H1 (cell line): ENCODE measurements at regions not wholly inside any gene's neighbourhood (a gene's known extent, or its start where the extent isn't known, plus 50 kb on each side); places are given as distances from the start of the nearest gene placed in this dataset.

Experiments used
- CTCF ChIA-PET: fragments of 300-600 bp; sonication (Branson Sonifier 250); formaldehyde crosslinking; loops from one replicate; lab custom pipeline; 2021; ENCODE audit not compliant: partially characterized antibody; lab: Charles Lee
- POLR2A ChIA-PET: fragments of 300-600 bp; sonication (Branson Sonifier 250); formaldehyde crosslinking; loops from one replicate; lab custom pipeline; 2021; ENCODE audit warnings: inconsistent platforms; ENCODE audit not compliant: partially characterized antibody; lab: Charles Lee
- DNase-seq, 2 experiments: peaks; one replicate each; pipeline versions ENCODE4 v3.0.0 to v3.0.0-alpha.2; 2010 to 2022; ENCODE audit warnings: low spot score in 2 of 2, low read depth in 1 of 2, mixed read lengths in 1 of 2
- FAIRE-seq: peaks from 2 replicates; lab custom pipeline; 2011; peaks lifted over from hg19 to GRCh38; lab: Jason Lieb, UNC
- H2AFZ ChIP-seq: 2 replicates; pipeline ENCODE4 v1.8.1; 2012; ENCODE audit warnings: low read length, inconsistent platforms
- H2AK5ac ChIP-seq: 2 replicates; pipeline ENCODE4 v1.6.1; 2013; ENCODE audit warnings: low read depth, low read length
- H2BK120ac ChIP-seq: replicated peaks from 2 replicates; pipeline ENCODE3; 2013; ENCODE audit warnings: low read depth, low read length, inconsistent platforms
- H2BK12ac ChIP-seq: 2 replicates; pipeline ENCODE4 v1.6.1; 2013; ENCODE audit warnings: low read depth, low read length
- H2BK15ac ChIP-seq: 2 replicates; pipeline ENCODE4 v1.6.1; 2013; ENCODE audit warnings: low read length
- H2BK20ac ChIP-seq: 2 replicates; pipeline ENCODE4 v1.6.1; 2013; ENCODE audit warnings: low read length
- H2BK5ac ChIP-seq: 2 replicates; pipeline ENCODE4 v1.6.1; 2013; ENCODE audit warnings: low read depth, low read length
- H3K14ac ChIP-seq: 2 replicates; pipeline ENCODE4 v1.6.1; 2013; ENCODE audit warnings: inconsistent platforms; ENCODE audit not compliant: insufficient read length
- H3K18ac ChIP-seq: 2 replicates; pipeline ENCODE4 v1.6.1; 2013; ENCODE audit warnings: low read length; ENCODE audit errors: extremely low read depth
- H3K23ac ChIP-seq: 2 replicates; pipeline ENCODE4 v1.6.1; 2013; ENCODE audit warnings: inconsistent platforms; ENCODE audit not compliant: insufficient read length
- H3K23me2 ChIP-seq: 2 replicates; pipeline ENCODE4 v1.6.1; 2013; ENCODE audit warnings: low read depth, low read length
- H3K27ac ChIP-seq: 2 replicates; pipeline ENCODE4 v1.6.1; 2011; ENCODE audit warnings: low read depth, low read length, inconsistent platforms
- H3K27me3 ChIP-seq, 4 experiments: replicated peaks in 1 of 4; 1 replicate in 1 of 4; 2 replicates in 3 of 4; pipeline versions ENCODE4 v1.6.1 to v1.8.1; 2011 to 2013; ENCODE audit warnings: low read length in 3 of 4, mild to moderate bottlenecking in 3 of 4, inconsistent platforms in 2 of 4, mixed read lengths in 2 of 4, moderate library complexity in 1 of 4; ENCODE audit not compliant: control insufficient read depth in 3 of 4, insufficient read depth in 3 of 4; ENCODE audit errors: extremely low read depth in 1 of 4
- H3K36me3 ChIP-seq, 4 experiments: 2 replicates each; pipeline versions ENCODE4 v1.6.1 to v1.8.1; 2011 to 2013; ENCODE audit warnings: mild to moderate bottlenecking in 4 of 4, low read length in 3 of 4, moderate library complexity in 2 of 4, control low read depth in 1 of 4, inconsistent platforms in 1 of 4; ENCODE audit not compliant: insufficient read depth in 4 of 4, control insufficient read depth in 2 of 4
- H3K4ac ChIP-seq: replicated peaks from 2 replicates; pipeline ENCODE3; 2013; ENCODE audit warnings: low read length, low read depth, mixed read lengths, inconsistent platforms; ENCODE audit not compliant: insufficient read length
- H3K4me1 ChIP-seq, 4 experiments: replicated peaks in 1 of 4; 1 replicate in 1 of 4; 2 replicates in 3 of 4; pipeline versions ENCODE4 v1.6.1 to v1.8.1; 2011 to 2013; ENCODE audit warnings: low read length in 3 of 4, inconsistent platforms in 2 of 4, mixed read lengths in 1 of 4; ENCODE audit not compliant: insufficient read depth in 4 of 4, control insufficient read depth in 3 of 4
- H3K4me2 ChIP-seq, 2 experiments: 2 replicates each; pipeline versions ENCODE4 v1.6.1 to v1.8.1; 2011 to 2013; ENCODE audit warnings: low read depth in 2 of 2, low read length in 2 of 2, control low read depth in 1 of 2, inconsistent platforms in 1 of 2, mild to moderate bottlenecking in 1 of 2; ENCODE audit not compliant: insufficient read depth in 1 of 2
- H3K4me3 ChIP-seq, 4 experiments: fragments of 200-600, 300-600 bp in 1 of 4; sonication (generic), shearing (Covaris generic), sonication (Bioruptor Twin) in 1 of 4; 2 replicates each; pipeline versions ENCODE4 v1.5.1 to v1.8.1; 2011 to 2016; ENCODE audit warnings: low read length in 4 of 4, low read depth in 3 of 4, control low read depth in 2 of 4, inconsistent platforms in 2 of 4, mild to moderate bottlenecking in 2 of 4, mixed read lengths in 1 of 4, moderate library complexity in 1 of 4; ENCODE audit not compliant: insufficient read depth in 2 of 4; ENCODE audit errors: extremely low read depth in 1 of 4
- H3K56ac ChIP-seq: replicated peaks from 2 replicates; pipeline ENCODE3; 2013; ENCODE audit warnings: low read depth, mild to moderate bottlenecking, mixed read lengths, low read length, inconsistent platforms; ENCODE audit not compliant: insufficient read length
- H3K79me1 ChIP-seq: 2 replicates; pipeline ENCODE4 v1.6.1; 2013; ENCODE audit warnings: low read depth, low read length, control low read depth
- H3K79me2 ChIP-seq, 2 experiments: 2 replicates each; pipeline versions ENCODE4 v1.6.1 to v1.8.1; 2012 to 2013; ENCODE audit warnings: low read length in 2 of 2, mild to moderate bottlenecking in 2 of 2, inconsistent platforms in 1 of 2; ENCODE audit not compliant: insufficient read depth in 2 of 2, control insufficient read depth in 1 of 2
- H3K9ac ChIP-seq, 4 experiments: replicated peaks in 1 of 4; 1 replicate in 1 of 4; 2 replicates in 3 of 4; pipeline versions ENCODE4 v1.6.1 to v1.8.1; 2011 to 2013; ENCODE audit warnings: low read depth in 3 of 4, low read length in 3 of 4, control low read depth in 2 of 4, mild to moderate bottlenecking in 2 of 4, moderate library complexity in 2 of 4, inconsistent platforms in 1 of 4; ENCODE audit errors: extremely low read depth in 1 of 4
- H3K9me3 ChIP-seq, 2 experiments: 2 replicates each; pipeline versions ENCODE4 v1.6.1 to v1.8.1; 2012 to 2013; ENCODE audit warnings: mild to moderate bottlenecking in 2 of 2, moderate library complexity in 2 of 2, control low read depth in 1 of 2, inconsistent platforms in 1 of 2, low read depth in 1 of 2, low read length in 1 of 2, mixed read lengths in 1 of 2; ENCODE audit not compliant: insufficient read depth in 2 of 2
- H4K20me1 ChIP-seq, 2 experiments: replicated peaks in 1 of 2; 2 replicates each; pipeline versions ENCODE3 to v1.8.1; 2011 to 2013; ENCODE audit warnings: inconsistent platforms in 2 of 2, low read length in 2 of 2, mild to moderate bottlenecking in 1 of 2; ENCODE audit not compliant: insufficient read depth in 2 of 2, control insufficient read depth in 1 of 2
- H4K5ac ChIP-seq: 2 replicates; pipeline ENCODE4 v1.6.1; 2013; ENCODE audit warnings: low read length, low read depth, mixed read lengths, inconsistent platforms; ENCODE audit not compliant: insufficient read length
- H4K8ac ChIP-seq: 2 replicates; pipeline ENCODE4 v1.8.0; 2013; ENCODE audit warnings: mild to moderate bottlenecking, moderate library complexity, low read length, inconsistent platforms; ENCODE audit not compliant: insufficient read depth; ENCODE audit errors: extremely low read depth
- H4K91ac ChIP-seq: replicated peaks from 2 replicates; pipeline ENCODE3; 2013; ENCODE audit warnings: low read length, mixed read lengths, inconsistent platforms; ENCODE audit not compliant: insufficient read length
- CEBPB ChIP-seq: IDR thresholded peaks from 2 replicates; pipeline ENCODE4 v1.6.1; 2012; ENCODE audit warnings: low read depth, low read length
- FOSL1 ChIP-seq: IDR thresholded peaks from 2 replicates; pipeline ENCODE4 v1.6.1; 2011; ENCODE audit warnings: mild to moderate bottlenecking, low read depth, low read length, moderate library complexity; ENCODE audit not compliant: insufficient read depth
- KDM5A ChIP-seq: fragments of 200-600 bp; IDR thresholded peaks from 2 replicates; pipeline ENCODE4 v1.7.1; 2012; ENCODE audit warnings: mild to moderate bottlenecking, low read length, inconsistent platforms, mixed read lengths
- SP2 ChIP-seq: IDR thresholded peaks from 2 replicates; pipeline ENCODE4 v1.6.1; 2012; ENCODE audit warnings: mild to moderate bottlenecking, low read length, inconsistent platforms
- SP4 ChIP-seq: IDR thresholded peaks from 2 replicates; pipeline ENCODE4 v1.6.1; 2012; ENCODE audit warnings: low read length, inconsistent platforms
- WGBS, 2 experiments: shearing (Covaris generic) in 1 of 2; methylation state at CpG; one replicate each; pipeline versions ENCODE4 v1.1.6 to v1.1.7; 2013 to 2015; ENCODE audit warnings: low lambda C conversion rate in 2 of 2, mixed read lengths in 2 of 2, inconsistent platforms in 1 of 2, low coverage in 1 of 2, missing lambda C conversion rate in 1 of 2; ENCODE audit not compliant: insufficient replicate concordance in 2 of 2, insufficient coverage in 1 of 2, insufficient read length in 1 of 2; ENCODE audit errors: extremely low coverage in 1 of 2, missing lambda C conversion rate in 1 of 2; 5-methylcytosine and 5-hydroxymethylcytosine counted together

DNA sequence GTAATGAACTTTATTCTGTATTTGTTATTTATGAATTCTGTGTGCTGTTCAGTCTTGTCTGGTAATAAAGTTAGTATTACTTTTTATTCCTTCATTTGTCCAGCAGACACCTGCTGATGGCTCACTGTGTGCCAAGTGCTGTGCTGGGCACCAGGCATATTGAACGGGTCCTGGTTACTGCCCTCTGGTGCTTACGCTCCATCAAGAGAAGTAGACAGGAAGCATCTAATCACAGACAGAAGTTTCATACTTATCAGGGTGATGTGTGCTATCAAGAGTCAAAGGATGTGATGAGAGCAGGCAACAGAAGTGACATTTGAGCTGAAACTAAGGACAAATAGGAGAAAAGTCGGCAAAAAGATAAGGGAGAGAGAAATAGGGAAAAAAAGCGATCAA lies 153.1 kb downstream of the FGF1 start:
- H3K4me1 ChIP-seq = no peaks in the 10 kb centered on the region
- H2BK120ac ChIP-seq = no peak overlapping the region
- peaks cover 4 to 14% of the 10 kb centered on the region in 2 experiments; a peak in 3 of 4 replicates for H3K9me3 ChIP-seq
- no peaks in the 10 kb centered on the region for H3K79me2 ChIP-seq
- H3K27ac ChIP-seq = no peak overlapping the region
- H4K8ac ChIP-seq = no peak overlapping the region
- H3K23me2 ChIP-seq = no peaks in the 10 kb centered on the region
- H4K91ac ChIP-seq = no peak overlapping the region
- no peak overlapping the region for H3K56ac ChIP-seq
- no peak overlapping the region for H3K14ac ChIP-seq
- no peak overlapping the region for H2BK5ac ChIP-seq
- H2AK5ac ChIP-seq = no peak overlapping the region
- no peak overlapping the region for H3K23ac ChIP-seq
- 93% methylated on average over 4 of the region's 4 CpGs; no CpG with 5 or more reads in 1 of the 2 experiments for WGBS, 2 experiments
- H2AFZ ChIP-seq = no peak overlapping the region
- H3K27me3 ChIP-seq = no peaks in the 10 kb centered on the region
- no peaks in the 10 kb centered on the region for H4K20me1 ChIP-seq
- H2BK20ac ChIP-seq = no peak overlapping the region
- ChIA-PET POLR2A (no interaction called here), CTCF (interaction anchor here (1.0 kb wide), 1 partner anchor 346 kb away, joined by 4 read pairs; no protein-coding TSS in a partner anchor)
- H3K4ac ChIP-seq = no peak overlapping the region
- H2BK12ac ChIP-seq = no peak overlapping the region
- no peak overlapping the region for H4K5ac ChIP-seq
- FAIRE-seq (no peak), DNase-seq (no peak)
- H3K4me3 ChIP-seq = no peak overlapping the region
- H3K36me3 ChIP-seq = no peaks in the 10 kb centered on the region
- H3K18ac ChIP-seq = no peak overlapping the region
- no peak overlapping the region for H3K9ac ChIP-seq
- no peaks in the 10 kb centered on the region for H3K79me1 ChIP-seq
- no peak overlapping the region for H3K4me2 ChIP-seq
- H2BK15ac ChIP-seq = no peak overlapping the region
- TF ChIP-seq SP2 (no peak), KDM5A (no peak), SP4 (no peak), FOSL1 (no peak), CEBPB (no peak)
